ENCODE measurements at regions not wholly inside any gene's neighbourhood (a gene's known extent, or its start where the extent isn't known, plus 50 kb on each side); places are given as distances from the start of the nearest gene placed in this dataset.

DNA sequence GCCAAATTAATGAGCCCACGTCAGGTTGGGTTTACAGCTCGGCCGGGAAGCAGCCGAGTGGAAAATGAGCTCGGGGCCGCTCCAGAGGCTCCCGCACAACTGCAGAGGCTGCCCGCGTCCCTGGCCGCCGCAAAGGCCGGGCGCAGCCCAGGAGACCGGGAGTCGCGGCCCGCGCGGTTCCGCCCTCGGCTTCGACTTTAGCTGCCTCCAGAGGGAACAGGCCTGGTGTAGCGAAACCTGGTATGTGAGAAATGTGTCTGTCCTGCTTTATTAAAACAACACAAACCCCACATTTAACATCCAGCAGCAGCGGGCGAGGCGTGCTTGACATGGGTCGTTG lies 66.2 kb downstream of the FOXD1 start:
- TF ChIP-seq, protein P1, sequence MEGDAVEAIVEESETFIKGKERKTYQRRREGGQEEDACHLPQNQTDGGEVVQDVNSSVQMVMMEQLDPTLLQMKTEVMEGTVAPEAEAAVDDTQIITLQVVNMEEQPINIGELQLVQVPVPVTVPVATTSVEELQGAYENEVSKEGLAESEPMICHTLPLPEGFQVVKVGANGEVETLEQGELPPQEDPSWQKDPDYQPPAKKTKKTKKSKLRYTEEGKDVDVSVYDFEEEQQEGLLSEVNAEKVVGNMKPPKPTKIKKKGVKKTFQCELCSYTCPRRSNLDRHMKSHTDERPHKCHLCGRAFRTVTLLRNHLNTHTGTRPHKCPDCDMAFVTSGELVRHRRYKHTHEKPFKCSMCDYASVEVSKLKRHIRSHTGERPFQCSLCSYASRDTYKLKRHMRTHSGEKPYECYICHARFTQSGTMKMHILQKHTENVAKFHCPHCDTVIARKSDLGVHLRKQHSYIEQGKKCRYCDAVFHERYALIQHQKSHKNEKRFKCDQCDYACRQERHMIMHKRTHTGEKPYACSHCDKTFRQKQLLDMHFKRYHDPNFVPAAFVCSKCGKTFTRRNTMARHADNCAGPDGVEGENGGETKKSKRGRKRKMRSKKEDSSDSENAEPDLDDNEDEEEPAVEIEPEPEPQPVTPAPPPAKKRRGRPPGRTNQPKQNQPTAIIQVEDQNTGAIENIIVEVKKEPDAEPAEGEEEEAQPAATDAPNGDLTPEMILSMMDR (IDR thresholded peaks at IDR 0.05): no peak
- no peak for TF ChIP-seq ZFX (IDR thresholded peaks at IDR 0.05; ENCODE audit: borderline replicate concordance)

Data from 22Rv1 (cell line).